Right kidney (tissue), 1 donor: ENCODE measurements at regions not wholly inside any gene's neighbourhood (a gene's known extent, or its start where the extent isn't known, plus 50 kb on each side); places are given as distances from the start of the nearest gene placed in this dataset.
"Not testable (repeated sequence)": the region's sequence is repeated elsewhere in the genome, so short reads cannot be mapped to it uniquely, and the experiment has no call there.

ENCODE experiments used
- DNase-seq: peaks from one replicate; pipeline ENCODE4 v3.0.0-alpha.2; 2016

- no peak for DNase-seq
Observed at GRCh38 chr6:11404081-11404480, 133.5 kb upstream of the TMEM170B start.

- DNase-seq, result no peak
Observed at GRCh38 chr6:11403035-11403601, 134.4 kb upstream of the TMEM170B start.

- not testable (repeated sequence) for DNase-seq
Observed at GRCh38 chr6:11402581-11402980, 135.0 kb upstream of the TMEM170B start.

DNA sequence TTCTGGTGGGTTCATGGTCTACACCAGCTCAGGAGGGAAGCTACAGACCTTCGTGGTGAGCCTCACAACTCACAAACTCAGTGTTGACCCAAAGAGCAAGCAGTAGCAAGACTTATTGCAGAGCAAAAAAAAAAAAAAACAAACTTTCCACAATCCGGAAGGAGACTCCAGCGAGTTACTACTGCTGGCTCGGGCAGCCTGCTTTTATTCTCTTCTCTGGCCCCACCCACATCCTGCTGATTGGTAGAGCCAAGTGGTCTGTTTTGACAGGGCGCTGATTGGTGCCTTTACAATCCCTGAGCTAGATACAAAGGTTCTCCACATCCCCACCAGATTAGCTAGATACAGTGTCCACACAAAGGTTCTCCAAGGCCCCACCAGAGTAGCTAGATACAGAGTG is 135.6 kb upstream of the TMEM170B start:
- not testable (repeated sequence) for DNase-seq

DNA sequence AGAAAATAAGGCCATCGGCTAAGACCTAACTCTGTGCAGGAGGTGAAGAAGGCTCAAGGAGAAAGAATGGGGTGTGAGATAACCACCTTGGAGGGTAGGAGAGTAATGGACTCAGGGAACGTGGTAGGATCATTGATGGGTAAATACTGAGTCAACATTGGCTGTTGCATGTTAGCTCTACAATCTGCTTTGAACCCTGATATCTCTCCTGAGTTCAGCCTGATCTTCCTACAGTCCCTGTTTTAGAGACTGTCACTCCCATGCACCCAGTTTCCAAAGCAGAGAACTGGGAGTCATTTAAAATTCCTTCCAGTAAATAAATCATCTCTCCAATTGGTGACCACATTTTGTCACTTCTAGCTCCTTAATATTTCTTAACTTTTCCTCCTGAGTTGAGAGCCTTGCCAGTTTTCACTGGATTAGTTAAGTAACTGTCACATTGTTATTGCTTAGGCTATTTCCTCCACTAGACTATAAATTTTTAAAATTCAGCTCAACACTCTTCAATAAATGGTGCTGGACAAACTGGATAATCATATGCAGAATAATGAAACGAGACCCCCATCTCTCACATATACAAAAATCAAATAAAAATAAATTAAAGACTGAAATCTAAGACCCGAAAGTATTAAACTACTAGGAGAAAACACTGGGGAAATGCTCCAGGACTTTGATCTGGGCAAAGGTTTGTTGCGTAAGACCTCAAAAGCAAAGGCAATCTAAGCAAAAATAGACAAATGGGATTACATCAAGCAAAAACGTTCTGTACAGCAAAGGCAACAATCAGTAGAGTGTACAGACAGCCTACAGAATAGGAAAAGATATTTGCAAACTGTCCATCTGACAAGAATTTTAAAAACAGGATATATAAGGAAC is 138.9 kb upstream of the TMEM170B start:
- DNase-seq, result no peak

GRCh38 chr6:11397622-11398450 is 139.7 kb upstream of the TMEM170B start:
- DNase-seq, result no peak

GRCh38 chr6:11396860-11397259 is 140.7 kb upstream of the TMEM170B start:
- DNase-seq, result no peak

- DNase-seq, result peak; percentile 39
Observed at GRCh38 chr6:11393713-11394627, 143.6 kb upstream of the TMEM170B start.

GRCh38 chr6:11392778-11393507 is 144.6 kb upstream of the TMEM170B start:
- DNase-seq, result no peak

- no peak for DNase-seq
Observed at GRCh38 chr6:11391934-11392777, 145.4 kb upstream of the TMEM170B start.

GRCh38 chr6:11389977-11390376 is 147.6 kb upstream of the TMEM170B start:
- no peak for DNase-seq

DNA sequence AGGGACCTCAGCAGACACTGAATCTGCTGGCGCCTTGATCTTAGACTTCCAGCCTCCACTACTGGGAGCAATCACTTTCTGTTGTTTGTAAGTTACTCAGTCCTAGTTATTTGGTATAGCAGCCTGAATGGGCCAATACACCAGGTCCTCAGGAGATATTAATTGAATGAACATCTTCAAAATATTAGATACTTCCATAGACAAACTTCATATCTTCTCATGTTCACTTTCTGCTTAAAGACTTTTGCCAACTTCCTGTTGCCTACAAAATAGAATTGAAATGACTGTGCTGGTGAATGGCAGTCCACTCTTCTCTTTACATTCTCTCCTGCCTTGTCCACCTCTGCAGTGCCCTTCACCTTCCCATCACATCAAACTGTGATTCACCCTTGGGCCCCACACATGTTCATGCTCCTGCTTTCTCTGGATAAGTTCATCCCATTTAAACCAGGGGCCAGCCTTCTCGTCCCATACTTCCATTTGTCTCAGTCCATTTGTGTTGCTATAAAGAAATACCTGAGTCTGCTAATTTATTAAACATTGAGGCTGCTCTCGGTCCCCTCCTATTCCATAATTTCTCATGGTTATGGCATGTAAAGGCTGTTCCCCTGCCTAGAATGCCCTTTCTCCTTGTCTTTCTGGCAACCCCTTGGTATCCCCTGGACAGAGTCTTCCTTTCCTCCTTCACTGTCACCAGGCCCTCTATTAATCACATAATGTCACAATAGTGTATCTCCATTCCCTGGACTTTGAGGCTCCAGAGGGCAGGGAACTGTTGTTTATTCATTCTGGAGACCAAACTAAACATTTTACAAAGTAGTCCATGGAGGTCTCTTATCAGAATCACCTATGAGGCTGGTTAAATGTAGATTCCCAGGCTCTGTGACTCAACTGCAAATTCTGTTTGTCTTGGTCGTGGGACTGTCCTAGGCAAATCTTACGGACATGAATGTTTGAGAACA is 148.3 kb upstream of the TMEM170B start:
- no peak for DNase-seq

DNA sequence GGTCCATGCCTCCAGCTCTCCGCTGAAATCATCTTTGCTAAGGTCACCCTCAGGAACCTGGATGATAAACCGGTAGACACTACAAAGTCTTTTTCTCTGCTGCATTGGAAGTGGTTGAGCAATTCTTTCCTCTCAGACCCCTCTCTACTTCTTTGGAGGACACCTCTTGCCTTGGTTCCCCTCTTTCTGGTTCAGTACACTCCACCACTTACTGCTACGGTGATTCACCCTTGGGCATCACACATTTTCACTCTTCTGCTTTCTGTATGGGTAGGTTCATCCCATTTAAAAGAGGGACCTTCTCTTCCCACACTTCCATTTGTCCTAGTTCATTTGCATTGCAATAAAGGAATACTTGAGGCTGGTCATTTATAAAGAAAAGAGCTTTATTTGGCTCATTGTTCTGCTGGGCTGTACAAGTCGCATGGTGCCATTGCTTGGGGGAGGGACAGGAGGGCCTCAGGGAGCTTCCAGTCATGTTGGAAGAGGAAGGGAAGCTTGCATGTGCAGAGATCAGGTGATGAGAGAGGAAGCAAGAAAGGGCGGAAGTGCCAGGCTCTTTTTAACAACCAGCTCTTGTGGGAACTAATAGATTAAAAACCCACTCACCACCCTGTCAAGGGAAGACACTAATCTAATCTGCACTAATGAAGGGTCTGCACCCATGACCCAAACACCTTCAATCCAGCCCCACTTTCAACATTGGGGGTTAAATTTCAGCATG is 149.7 kb upstream of the TMEM170B start:
- DNase-seq, result no peak

- no peak for DNase-seq
Observed at GRCh38 chr6:11386726-11387125, 150.8 kb upstream of the TMEM170B start.

GRCh38 chr6:11386323-11386722 is 151.2 kb upstream of the TMEM170B start:
- no peak for DNase-seq

- no peak for DNase-seq
Observed at GRCh38 chr6:11384531-11385309, 152.3 kb upstream of the NEDD9 start.

- DNase-seq, result peak; percentile 44
Observed at GRCh38 chr6:11381801-11382513, 149.5 kb upstream of the NEDD9 start.
